GM21737 (cell line): ENCODE measurements at regions not wholly inside any gene's neighbourhood (a gene's known extent, or its start where the extent isn't known, plus 50 kb on each side); places are given as distances from the start of the nearest gene placed in this dataset.

ENCODE experiments used
- ATAC-seq: cut with Tn5 transposase; IDR thresholded peaks from one replicate; pipeline ENCODE4 v1.9.1; 2021; ENCODE audit warnings: mild to moderate bottlenecking, moderate library complexity; ENCODE audit not compliant: unreplicated experiment

DNA sequence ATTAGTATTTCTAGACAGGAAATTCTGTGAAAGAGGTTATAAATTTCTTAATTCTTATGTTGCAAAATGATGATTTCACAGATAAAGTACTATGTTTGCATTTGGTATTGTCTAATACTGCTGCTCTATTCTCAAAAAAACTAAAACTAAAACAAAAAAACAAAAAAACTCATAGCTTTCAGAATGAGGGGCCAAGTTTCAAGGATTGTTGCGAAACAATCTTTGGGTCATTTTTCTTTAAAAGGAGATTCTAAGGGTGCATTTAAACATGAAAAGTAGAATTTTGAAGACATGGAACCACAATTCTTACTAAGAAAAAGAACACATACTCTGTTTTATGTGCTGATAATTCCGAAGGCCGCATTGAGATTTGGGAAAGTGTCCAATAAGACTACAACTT, 645.1 kb downstream of the ADGRL2 start:
- ATAC-seq: no peak

DNA sequence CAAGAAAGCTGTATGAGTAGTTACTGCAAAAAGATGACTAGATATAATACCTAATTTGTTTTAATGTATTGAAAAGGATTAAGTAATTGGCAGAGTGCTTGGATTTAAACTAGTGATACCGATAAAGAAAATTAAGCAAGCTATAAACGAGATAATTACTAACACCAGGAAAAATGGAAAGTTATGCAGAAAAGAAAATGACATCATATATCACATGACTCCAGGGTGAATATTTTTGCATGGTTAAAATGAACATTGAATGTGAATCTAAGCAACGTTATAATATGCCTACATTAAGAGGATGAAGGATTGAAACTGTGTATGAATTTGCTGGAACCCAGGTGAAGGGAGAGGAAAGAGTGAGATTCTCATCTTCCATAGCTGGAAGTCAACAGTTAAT, 644.4 kb downstream of the ADGRL2 start:
- ATAC-seq: no peak

DNA sequence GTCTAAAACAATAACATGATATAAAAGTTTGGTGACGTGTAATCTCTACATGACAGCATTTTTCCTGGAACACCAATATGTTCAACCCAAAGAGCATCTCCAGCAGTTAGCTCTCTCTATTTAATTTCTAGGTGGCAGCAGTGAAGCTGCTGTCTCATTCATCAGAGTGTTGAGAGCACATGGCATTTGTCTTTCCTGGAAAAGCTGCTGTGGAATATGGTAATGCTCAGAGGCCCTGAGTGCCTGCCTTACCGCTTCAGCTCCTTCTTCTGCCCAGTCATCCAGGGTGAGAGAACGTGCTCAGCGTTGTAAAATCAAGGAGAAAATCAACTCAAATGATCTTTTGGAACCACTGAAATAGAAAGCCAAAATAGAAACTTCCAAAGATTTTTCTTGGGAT, 640.7 kb downstream of the ADGRL2 start:
- no peak for ATAC-seq

DNA sequence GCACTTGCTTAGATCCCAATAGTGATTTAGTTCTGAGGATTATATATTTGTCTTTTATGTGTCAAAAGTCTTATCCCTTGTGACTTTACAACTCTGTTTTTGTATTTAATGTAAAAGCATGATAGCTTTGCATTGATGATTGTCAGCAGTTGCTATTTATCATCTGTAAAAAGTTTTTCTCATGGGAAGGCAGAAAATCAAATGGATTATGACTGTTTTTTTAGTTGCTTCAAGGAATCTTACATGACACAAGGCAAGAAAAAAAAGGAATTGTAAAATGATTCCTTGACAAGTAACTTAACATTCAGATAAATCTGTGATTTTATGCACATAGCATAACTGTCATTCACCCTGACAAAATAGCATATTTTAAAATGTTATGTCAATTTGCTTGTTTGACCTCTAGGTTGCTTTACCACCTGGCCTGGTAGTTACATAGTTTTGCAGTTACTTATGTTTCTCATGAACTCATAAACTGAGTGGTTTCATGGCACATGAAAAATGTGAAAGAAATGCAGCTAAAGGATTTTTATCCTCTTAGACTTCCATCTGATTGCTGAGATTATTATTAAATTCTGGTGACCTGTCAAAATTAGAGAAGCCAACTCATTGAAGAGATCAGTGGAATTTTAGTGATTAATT, 622.6 kb downstream of the ADGRL2 start:
- ATAC-seq: no peak

DNA sequence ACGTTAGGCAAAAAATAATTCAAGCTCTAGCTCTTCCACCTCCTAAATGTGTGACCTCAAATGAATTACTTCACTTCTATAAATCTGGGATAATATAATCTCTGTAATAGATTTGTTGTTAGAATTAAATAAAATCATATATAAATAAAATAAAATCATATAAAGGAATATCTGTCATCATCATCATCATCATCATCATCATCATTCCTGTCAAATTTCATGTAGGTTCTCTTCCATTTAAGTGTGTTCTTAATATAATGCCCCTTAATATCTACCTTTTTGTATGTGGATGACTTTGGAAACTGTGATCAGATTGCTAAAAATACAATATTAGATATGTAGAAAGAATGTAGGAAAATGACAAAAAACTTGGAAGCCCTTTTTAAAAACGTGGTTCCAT, 621.0 kb downstream of the ADGRL2 start:
- no peak for ATAC-seq

DNA sequence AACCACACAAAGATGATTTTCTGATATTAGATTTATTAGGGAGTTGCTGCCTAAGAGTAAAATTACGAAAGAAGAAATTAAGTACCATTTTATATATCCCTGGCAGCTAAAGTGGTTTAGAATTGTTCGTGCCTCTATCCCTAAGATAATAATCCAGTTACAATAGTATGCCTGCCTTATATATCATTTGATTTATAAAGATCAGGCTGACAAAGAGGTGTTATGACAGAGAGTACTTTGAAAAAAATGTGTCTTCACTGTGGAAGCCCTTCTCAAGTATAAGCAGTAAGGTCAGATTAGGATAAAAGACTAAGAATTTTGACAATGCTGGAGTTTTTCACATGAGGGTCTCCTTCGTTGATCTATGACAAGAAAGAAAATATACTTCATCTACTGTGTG, 619.9 kb downstream of the ADGRL2 start:
- ATAC-seq: no peak

DNA sequence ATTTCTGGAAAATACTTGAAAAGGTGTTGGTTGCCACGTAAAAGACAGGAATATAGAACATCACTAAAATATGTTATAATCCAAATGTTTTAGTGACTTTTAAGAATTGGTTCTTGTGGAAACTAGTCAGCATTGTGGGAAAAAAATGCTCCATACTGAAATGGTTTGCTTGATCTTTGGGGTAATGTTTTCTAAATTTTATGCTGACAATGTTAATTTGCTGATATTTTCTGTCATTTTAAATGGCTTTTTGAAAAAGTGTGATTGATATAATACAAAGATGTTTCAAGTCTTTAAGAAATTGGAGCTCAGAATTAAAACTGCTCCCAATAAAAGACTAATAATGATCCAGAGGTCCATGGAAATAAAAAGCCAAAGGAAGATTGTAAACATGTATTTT, 610.9 kb downstream of the ADGRL2 start:
- no peak for ATAC-seq

DNA sequence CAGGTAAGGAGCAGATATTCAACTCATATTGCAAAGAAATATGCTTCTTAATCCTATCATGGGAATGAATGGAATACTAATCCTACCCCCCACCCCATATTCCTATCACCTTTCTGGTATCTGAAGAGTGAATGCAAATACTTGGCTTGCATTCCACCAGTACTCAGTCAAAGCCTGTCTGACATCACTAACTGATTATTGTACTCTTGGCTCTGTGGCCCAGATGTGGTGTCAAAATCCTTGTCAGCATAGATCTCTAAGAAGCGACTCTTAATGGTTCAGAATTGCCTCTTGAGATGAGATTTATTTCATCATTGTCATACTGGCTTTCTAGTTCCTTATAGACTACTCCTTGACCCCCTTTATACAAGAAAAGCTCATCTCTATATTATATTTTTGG, 604.6 kb downstream of the ADGRL2 start:
- no peak for ATAC-seq

DNA sequence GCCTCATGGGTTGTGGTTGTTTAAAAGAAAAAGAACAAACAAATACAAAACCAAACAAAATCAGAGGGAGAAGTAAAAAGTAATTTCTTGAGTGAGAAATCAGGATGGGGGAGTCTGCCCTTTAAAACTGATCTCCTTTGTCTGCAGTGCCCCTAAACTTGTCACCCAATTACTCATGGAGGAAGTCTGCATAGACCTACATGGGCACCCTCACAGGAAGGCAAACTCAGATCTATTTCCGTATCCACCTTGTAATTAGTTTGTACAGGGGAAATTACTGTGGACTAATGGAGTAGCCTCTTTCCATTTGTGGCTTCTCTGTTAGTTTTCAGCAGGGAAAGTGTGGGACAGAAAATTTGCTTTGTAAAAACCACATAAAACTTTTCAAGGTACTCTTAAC, 600.4 kb downstream of the ADGRL2 start:
- ATAC-seq: no peak

DNA sequence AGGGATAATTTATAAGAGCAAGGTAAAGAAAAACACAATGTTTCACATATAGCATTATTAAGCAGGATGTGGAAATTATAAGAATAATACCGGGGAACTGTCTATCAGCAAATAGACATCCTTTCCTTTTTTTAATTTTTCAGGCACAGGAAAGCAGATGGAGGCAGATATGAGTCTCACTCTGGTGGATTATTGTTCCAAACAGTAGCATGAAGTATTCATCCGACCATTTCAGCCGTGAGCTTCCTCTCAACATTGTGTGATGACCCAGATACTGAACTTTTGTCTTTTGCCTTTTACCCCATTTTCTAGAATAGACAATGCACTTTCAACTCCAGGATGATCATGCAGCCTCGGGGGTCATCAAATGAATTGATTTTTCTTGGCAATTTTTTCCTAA, 599.8 kb downstream of the ADGRL2 start:
- ATAC-seq: no peak

DNA sequence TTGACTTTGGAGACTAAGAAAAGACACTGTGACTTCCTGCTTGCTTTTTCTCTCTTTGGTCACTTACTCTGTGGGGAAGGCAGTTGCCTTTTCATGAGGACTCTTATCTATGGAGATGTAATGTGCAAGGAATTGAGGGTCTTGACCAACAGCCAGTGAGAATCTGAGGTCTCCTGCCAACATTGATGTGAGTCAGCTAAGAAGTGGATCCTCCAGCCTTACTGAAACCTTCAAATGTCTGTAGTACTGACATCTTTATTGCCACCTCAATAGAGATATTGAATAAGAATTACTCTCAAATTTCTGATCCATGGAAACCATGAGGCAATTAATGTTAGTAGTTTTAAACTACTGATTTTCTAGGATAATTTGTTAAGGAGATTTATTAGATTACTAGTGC, 598.4 kb downstream of the ADGRL2 start:
- ATAC-seq: no peak

DNA sequence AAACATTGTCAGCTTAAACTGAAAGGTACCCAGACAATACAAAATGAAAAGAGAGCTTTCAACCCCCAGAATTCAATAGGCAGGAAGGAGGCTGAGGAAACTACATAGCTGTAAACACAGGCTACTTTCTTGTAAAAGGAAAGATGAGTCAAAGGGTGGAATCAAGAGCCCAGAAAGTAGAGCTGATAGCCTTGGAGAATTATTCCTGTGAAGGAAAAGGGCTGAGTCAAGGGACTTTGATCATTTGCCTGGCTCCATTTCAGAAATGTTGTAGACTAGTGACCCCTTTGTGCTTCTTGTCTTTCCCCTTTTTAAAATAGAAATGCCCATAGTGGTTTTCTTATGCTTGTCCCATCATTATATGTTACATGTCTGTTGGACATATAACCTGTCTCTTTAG, 597.6 kb downstream of the ADGRL2 start:
- no peak for ATAC-seq

DNA sequence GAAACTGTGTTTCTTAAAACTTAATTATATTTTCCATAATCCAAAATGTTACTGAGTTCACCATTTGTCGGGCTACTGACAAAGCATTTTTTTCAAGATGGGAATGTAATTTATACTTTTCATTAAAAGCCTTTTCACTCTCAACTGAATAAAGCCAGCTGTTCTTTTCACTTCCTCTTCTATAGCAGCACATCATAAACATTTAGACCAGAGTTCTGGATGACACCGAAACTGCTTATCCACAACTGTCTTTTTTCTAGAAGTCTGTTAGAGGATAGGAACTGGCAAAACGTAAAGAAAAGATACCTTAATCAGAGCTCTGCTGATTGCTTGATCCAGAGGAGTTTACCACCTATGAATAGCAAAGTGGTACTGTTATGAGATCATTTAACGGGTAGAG, 594.7 kb downstream of the ADGRL2 start:
- no peak for ATAC-seq

DNA sequence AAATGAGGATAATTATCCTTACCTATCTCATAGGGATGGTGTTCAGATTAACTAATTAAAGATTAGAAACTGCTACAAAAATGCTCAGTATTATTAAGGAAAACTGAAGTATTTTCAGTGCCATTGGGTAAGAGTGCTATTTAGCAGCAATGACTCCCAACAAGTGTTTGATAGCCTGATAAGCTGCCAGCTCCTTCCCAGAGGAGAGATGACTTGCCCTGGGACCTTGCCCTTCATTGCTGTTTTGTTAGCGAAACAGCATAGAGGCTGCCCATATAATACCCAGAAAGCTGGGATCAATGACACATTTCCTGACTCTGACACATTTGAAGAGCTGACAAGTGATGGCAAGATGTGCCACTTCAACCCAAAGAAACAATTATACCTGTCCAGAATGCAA, 592.2 kb downstream of the ADGRL2 start:
- no peak for ATAC-seq

DNA sequence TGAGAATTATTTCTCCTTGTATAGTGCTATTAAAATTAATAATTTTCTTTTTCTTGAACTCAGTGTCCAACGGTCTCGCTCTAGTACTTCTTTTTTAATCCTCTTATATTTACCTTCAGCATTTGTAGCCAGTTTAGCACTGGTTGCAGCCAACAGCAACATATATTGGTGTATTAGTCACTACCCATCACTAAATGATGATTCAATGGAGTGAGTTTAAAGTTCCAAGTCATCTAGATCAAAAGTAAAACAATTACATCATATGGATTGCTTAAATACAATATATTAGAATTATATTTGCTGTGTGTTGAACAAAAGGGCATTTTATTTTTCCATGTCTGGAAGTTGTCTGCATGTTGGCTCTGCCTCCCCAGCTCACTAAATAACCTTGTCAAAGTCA, 591.8 kb downstream of the ADGRL2 start:
- ATAC-seq: no peak

DNA sequence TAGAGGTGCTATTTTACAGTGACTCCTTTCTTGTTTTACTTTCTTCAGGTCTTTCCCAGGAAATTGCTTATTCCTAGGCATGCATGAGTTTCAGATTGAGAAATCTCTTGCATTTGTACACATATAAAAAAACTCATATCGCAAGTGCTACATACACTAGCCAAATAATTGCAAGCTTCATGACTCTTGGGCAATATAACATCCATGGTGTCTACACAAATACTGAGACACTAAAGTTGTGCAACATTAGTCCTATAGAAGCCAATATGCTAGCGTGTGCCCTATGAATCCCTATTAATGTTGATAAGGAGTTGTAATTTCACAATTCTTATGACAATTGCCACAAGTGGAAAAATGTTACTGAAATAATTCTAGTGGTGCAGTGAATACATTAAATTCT, 591.0 kb downstream of the ADGRL2 start:
- no peak for ATAC-seq

DNA sequence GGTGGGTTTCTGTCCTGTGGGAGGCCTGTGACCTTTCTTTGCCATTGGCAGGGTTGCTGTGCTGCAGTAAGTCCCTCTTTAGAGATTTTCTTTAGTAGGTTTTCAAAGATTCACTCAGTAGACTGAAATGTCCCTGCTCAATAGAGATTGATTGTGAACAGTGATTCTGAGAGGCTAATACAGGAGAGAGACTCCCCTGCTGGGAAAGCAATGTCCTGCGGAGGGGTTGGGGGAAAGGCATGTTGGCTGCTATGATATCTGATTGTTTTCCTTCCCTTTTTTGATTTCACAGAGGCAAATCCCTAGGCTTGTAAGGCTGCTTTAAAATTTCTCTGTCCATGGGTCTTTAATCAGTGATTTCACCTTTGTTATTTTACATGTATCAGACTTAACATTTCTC, 589.9 kb downstream of the ADGRL2 start:
- no peak for ATAC-seq

DNA sequence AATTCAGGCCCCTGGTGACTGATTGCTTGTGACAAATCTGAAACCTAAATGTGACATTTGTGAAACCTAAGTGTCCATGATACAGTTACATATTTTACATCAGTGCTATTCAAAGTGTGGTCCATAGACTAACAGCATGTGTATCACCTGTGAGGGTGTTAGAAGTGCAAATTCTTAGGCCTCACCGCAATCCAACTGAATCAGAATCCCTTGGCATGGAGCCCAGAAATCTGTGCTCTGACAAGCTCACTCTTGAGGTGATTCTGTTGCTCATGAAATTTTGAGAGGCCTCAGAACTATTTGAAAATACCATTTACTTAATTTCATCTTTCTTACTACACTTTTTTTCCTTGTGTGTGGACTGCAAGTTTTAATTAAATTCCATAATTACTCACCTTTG, 587.9 kb downstream of the ADGRL2 start:
- ATAC-seq: no peak

DNA sequence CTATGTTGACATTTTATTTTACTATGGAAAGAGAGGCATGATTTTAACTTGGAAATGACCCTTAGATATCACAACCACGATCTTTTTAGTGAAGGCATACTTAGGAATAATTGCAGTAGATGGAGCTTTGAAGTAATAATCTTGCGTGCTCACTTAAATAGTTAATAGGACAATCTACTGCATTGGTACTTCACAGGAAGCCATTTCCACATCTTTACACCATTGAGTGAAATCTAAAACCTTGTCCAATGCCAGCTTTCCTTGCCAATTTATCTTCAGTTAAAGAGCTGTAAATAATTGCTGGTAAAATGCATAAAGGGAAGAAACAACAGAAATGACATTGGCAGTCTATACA, 586.3 kb downstream of the ADGRL2 start:
- no peak for ATAC-seq

DNA sequence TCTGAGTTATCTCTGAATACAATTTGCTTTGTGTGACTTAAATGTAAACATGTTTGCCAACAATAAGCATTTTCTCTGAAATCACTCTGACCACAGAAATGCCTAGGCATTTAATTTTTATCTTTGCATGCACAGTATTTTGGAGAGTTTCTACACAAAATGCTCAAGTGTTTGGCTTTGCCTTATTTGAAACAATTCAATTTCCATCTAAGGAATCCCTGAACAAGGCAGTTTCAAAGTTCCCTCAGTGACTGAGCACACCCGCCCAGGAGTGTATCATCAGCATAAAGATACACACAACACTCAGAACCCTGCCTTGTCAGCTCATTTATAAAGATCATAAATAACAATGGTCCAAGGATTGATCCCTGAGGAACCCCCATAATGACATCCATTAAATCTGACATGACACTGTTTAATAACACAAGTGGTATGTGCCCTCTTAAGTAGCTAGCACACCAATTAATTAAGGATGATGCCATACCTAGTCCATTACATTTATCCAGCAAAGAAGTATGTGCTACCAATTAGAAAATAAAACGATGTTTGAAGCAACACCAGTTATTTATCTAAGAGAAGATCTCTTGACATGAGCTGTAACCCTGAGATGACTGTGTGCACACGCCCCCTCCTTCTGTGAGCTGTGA, 585.8 kb downstream of the ADGRL2 start:
- ATAC-seq: no peak

DNA sequence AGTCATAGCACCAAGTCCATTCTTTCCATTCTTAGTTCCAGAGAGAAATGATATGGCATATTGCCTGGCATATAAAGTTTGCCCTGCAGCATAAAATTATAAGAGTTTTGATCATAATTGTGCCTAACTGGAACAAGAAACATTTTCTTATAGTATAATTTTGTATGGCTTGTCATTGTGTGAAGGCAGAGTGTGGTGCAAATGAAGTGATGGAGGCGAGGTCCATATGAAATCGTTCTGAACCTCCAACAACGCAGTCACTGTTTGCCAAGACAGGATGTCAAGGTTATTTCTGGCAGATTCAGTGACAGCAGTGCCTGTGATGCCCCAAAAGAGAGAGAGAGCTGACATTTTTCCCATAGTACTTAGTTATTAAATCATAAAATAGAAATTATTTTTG, 584.0 kb downstream of the ADGRL2 start:
- ATAC-seq: no peak

DNA sequence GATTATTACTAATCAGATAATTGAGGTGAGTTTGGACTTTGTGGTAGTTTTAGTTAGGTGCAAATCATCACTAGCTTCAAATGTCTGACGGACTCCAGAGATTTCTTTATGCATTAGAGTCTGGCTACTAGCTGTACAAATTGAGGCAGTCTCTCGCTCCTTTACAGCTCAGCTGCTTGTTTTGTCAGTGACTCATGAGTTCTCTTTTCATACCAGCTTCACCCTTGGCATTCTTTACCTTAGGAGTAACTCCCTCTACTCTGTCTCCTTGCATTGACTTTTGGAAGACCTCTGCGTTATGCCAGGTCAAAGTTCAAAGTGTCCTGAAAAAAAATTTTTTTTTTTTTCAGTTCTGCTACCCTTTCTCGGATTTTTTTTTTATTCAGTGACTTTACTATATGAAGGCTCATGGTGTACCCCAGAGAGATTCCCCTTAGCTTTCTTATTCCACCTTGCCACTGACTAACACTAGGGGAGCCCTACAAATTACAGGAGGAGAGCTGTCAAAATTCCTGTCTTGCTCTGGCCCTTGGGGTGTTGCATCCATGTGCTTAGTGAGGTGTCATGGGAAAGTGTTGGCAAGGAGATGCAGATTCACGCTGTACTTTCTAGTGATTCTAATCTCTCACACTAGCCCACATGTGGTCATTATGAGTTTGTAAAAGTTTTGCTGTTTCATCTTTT, 576.6 kb downstream of the ADGRL2 start:
- ATAC-seq: no peak

DNA sequence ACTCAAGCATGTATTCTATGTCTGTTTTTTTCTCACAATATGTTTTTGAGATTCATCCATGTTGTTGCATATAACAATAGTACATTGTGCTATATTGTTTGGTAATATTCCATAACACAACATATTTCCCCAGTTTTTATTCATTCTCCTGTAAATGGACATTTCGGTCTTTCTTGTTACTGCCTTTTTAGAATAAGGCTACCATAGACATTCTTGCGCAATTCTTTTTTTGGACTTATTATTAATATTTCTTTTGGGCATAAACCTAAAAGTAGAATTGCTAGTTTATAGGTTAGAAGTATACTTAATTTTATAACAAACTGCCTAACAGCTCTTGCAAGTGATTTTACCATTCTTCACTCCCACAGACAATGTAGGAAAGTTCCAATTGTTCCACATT, 573.0 kb downstream of the ADGRL2 start:
- no peak for ATAC-seq
